Mesendoderm (in vitro differentiated cells): ENCODE measurements at regions not wholly inside any gene's neighbourhood (a gene's known extent, or its start where the extent isn't known, plus 50 kb on each side); places are given as distances from the start of the nearest gene placed in this dataset.

Source experiments
- DNase-seq: peaks from one replicate; pipeline ENCODE4 v3.0.0; 2013
- H2AK5ac ChIP-seq: 2 replicates; pipeline ENCODE4 v1.6.1; 2013; ENCODE audit warnings: low read length, inconsistent platforms
- H2BK120ac ChIP-seq: 2 replicates; pipeline ENCODE4 v1.6.1; 2013; ENCODE audit warnings: low read depth, mild to moderate bottlenecking, low read length, moderate library complexity, mixed read lengths
- H2BK15ac ChIP-seq: replicated peaks from 2 replicates; pipeline ENCODE4 v1.6.1; 2013; ENCODE audit warnings: low read depth, mild to moderate bottlenecking, moderate library complexity
- H2BK5ac ChIP-seq: 2 replicates; pipeline ENCODE4 v1.6.1; 2013; ENCODE audit warnings: low read length, inconsistent platforms
- H3K18ac ChIP-seq: 2 replicates; pipeline ENCODE4 v1.6.1; 2013; ENCODE audit warnings: mild to moderate bottlenecking, low read length, mixed read lengths
- H3K23ac ChIP-seq: one replicate; pipeline ENCODE4 v1.6.1; 2013; ENCODE audit warnings: low read length
- H3K27ac ChIP-seq: 2 replicates; pipeline ENCODE4 v1.5.1; 2013; ENCODE audit warnings: low read depth, mild to moderate bottlenecking, inconsistent platforms, low read length, moderate library complexity
- H3K27me3 ChIP-seq: 2 replicates; pipeline ENCODE4 v1.6.1; 2013; ENCODE audit warnings: low read length, control low read depth, mild to moderate bottlenecking, inconsistent platforms; ENCODE audit not compliant: insufficient read depth, poor library complexity
- H3K36me3 ChIP-seq: 2 replicates; pipeline ENCODE4 v1.6.1; 2013; ENCODE audit warnings: low read length, inconsistent platforms; ENCODE audit not compliant: control insufficient read depth, insufficient read depth
- H3K4ac ChIP-seq: one replicate; pipeline ENCODE4 v1.6.1; 2013; ENCODE audit warnings: low read depth, mild to moderate bottlenecking, low read length, moderate library complexity
- H3K4me1 ChIP-seq: 2 replicates; pipeline ENCODE4 v1.6.1; 2013; ENCODE audit warnings: low read depth, low read length, inconsistent platforms; ENCODE audit not compliant: control insufficient read depth
- H3K4me2 ChIP-seq: 2 replicates; pipeline ENCODE4 v1.6.1; 2013; ENCODE audit warnings: low read length
- H3K4me3 ChIP-seq: 2 replicates; pipeline ENCODE4 v1.5.1; 2013; ENCODE audit warnings: mild to moderate bottlenecking, low read length
- H3K56ac ChIP-seq: one replicate; pipeline ENCODE4 v1.6.1; 2013; ENCODE audit warnings: low read length
- H3K79me1 ChIP-seq: 2 replicates; pipeline ENCODE4 v1.6.1; 2013; ENCODE audit warnings: low read length, inconsistent platforms
- H3K79me2 ChIP-seq: 2 replicates; pipeline ENCODE4 v1.6.1; 2013; ENCODE audit warnings: mild to moderate bottlenecking, low read length; ENCODE audit not compliant: control insufficient read depth, insufficient read depth
- H3K9ac ChIP-seq: 2 replicates; pipeline ENCODE4 v1.6.1; 2013; ENCODE audit warnings: low read length, inconsistent platforms
- H4K5ac ChIP-seq: one replicate; pipeline ENCODE4 v1.6.1; 2013; ENCODE audit warnings: low read length
- H4K8ac ChIP-seq: one replicate; pipeline ENCODE4 v1.6.1; 2013; ENCODE audit warnings: low read depth, mild to moderate bottlenecking, control low read depth, low read length, moderate library complexity
- WGBS: extraction: QIAGEN DNeasy Blood & Tissue Kit; methylation state at CpG from one replicate; pipeline ENCODE4 v1.1.7; 2013; ENCODE audit warnings: low lambda C conversion rate, missing lambda C conversion rate; ENCODE audit not compliant: insufficient coverage; ENCODE audit errors: extremely low coverage; 5-methylcytosine and 5-hydroxymethylcytosine counted together

DNA sequence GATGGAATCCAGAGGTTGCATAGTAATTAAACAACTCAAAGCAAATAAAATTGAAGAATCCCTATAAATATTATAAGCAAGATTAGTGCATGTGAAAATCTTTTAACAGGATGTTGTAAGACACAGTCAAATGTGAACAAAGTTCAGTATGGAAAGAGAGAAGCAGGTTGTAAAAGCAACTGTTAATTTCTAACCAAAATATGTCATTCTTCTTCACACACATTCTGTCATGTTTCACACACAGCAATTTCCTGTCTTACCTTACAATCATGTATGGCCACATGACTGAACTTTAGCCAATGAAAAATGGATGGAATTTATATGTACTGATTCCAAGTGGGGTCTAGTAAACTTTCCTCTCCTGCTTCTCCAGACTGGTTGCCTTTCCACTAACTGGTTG lies 527.7 kb upstream of the TMPRSS15 start:
- Histone ChIP-seq H3K4me1 (no peaks in the 10 kb centered on the region), H2BK5ac (no peak overlapping the region), H3K79me1 (no peaks in the 10 kb centered on the region), H3K27me3 (no peaks in the 10 kb centered on the region), H3K18ac (no peak overlapping the region), H3K23ac (no peak overlapping the region), H3K4me2 (no peak overlapping the region), H2AK5ac (no peak overlapping the region), H2BK15ac (no peak overlapping the region), H3K4ac (no peak overlapping the region), H4K8ac (no peak overlapping the region), H3K56ac (no peak overlapping the region), H3K79me2 (no peaks in the 10 kb centered on the region), H4K5ac (no peak overlapping the region), H3K27ac (no peak overlapping the region), H3K36me3 (no peaks in the 10 kb centered on the region), H3K9ac (no peak overlapping the region), H2BK120ac (no peak overlapping the region), H3K4me3 (no peak overlapping the region)
- DNase-seq = no peak

DNA sequence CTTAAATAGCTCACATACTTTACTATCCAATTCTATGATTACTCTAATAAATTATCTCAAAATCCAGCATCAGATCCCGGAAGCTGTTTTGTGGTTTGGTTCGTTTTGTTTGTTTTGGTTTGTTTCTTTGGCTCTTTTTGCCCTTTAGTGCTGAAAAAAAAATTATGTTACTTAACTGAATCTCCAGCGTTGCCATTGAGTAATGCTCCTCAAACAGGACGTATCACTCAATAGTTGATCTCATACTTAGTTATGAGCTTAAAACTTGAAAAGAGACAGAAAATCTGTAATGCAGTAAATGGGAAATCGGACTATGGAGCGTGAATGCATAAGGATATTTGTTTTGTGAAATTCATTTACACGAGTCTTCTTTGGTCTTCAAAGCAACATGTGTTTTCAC lies 533.8 kb upstream of the TMPRSS15 start:
- WGBS = no CpG with 5 or more reads among the region's 7 CpGs
- Histone ChIP-seq H3K4ac (no peak overlapping the region), H4K5ac (no peak overlapping the region), H2BK15ac (no peak overlapping the region), H2BK120ac (no peak overlapping the region), H2BK5ac (no peak overlapping the region), H3K23ac (no peak overlapping the region), H3K79me1 (no peaks in the 10 kb centered on the region), H3K56ac (no peak overlapping the region), H3K4me3 (no peak overlapping the region), H2AK5ac (no peak overlapping the region), H3K4me2 (no peak overlapping the region), H3K4me1 (no peaks in the 10 kb centered on the region), H3K27ac (no peak overlapping the region), H3K18ac (no peak overlapping the region), H3K36me3 (no peaks in the 10 kb centered on the region), H3K79me2 (no peaks in the 10 kb centered on the region), H4K8ac (no peak overlapping the region), H3K9ac (no peak overlapping the region), H3K27me3 (no peaks in the 10 kb centered on the region)
- DNase-seq = no peak

DNA sequence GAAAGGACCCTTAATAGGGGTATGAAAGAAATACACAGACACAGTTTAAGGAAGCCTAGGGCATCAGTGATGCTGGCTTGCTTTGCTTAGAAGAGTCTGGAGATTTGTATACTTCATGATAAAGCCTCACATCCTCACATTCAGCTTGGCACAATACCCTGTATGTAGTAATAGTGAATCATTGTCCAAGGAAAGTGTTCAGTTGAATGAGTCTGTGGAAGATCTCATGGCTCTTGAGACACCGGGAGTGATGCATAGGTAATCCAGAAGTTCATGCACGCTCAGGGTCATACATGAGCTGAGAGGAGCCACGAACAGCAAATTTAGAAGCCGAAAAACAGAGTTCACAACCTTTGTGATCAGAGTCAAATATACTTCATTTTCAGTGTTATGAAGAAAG lies 537.2 kb upstream of the TMPRSS15 start:
- H4K8ac ChIP-seq = no peak overlapping the region
- no peaks in the 10 kb centered on the region for H3K27me3 ChIP-seq
- no peaks in the 10 kb centered on the region for H3K79me1 ChIP-seq
- H3K4me3 ChIP-seq = no peak overlapping the region
- H3K36me3 ChIP-seq = no peaks in the 10 kb centered on the region
- H4K5ac ChIP-seq = no peak overlapping the region
- no peak overlapping the region for H3K18ac ChIP-seq
- DNase-seq = no peak
- no peak overlapping the region for H2AK5ac ChIP-seq
- H3K27ac ChIP-seq = no peak overlapping the region
- H3K23ac ChIP-seq = no peak overlapping the region
- H3K4me2 ChIP-seq = no peak overlapping the region
- H2BK120ac ChIP-seq = no peak overlapping the region
- no CpG with 5 or more reads among the region's 4 CpGs for WGBS
- no peak overlapping the region for H2BK15ac ChIP-seq
- no peak overlapping the region for H3K4ac ChIP-seq
- H3K79me2 ChIP-seq = no peaks in the 10 kb centered on the region
- H2BK5ac ChIP-seq = no peak overlapping the region
- H3K9ac ChIP-seq = no peak overlapping the region
- no peak overlapping the region for H3K56ac ChIP-seq
- no peaks in the 10 kb centered on the region for H3K4me1 ChIP-seq

GRCh38 chr21:18950045-18950740 lies 546.6 kb upstream of the TMPRSS15 start:
- H4K8ac ChIP-seq = no peak overlapping the region
- H3K36me3 ChIP-seq = no peaks in the 10 kb centered on the region
- H3K27me3 ChIP-seq = no peaks in the 10 kb centered on the region
- no peak overlapping the region for H2AK5ac ChIP-seq
- no peak overlapping the region for H3K23ac ChIP-seq
- DNase-seq = no peak
- no peaks in the 10 kb centered on the region for H3K4me1 ChIP-seq
- H3K79me2 ChIP-seq = no peaks in the 10 kb centered on the region
- no peak overlapping the region for H3K56ac ChIP-seq
- no peak overlapping the region for H3K18ac ChIP-seq
- no peak overlapping the region for H3K4me2 ChIP-seq
- H3K4me3 ChIP-seq = no peak overlapping the region
- no CpG with 5 or more reads among the region's 13 CpGs for WGBS
- H4K5ac ChIP-seq = no peak overlapping the region
- H2BK5ac ChIP-seq = no peak overlapping the region
- no peaks in the 10 kb centered on the region for H3K79me1 ChIP-seq
- no peak overlapping the region for H3K9ac ChIP-seq
- no peak overlapping the region for H2BK120ac ChIP-seq
- no peak overlapping the region for H3K4ac ChIP-seq
- no peak overlapping the region for H3K27ac ChIP-seq
- H2BK15ac ChIP-seq = no peak overlapping the region

- Histone ChIP-seq H3K79me2 (no peaks in the 10 kb centered on the region), H3K56ac (no peak overlapping the region), H2BK5ac (no peak overlapping the region), H3K23ac (no peak overlapping the region), H3K27me3 (no peaks in the 10 kb centered on the region), H3K4me2 (no peak overlapping the region), H3K9ac (no peak overlapping the region), H3K79me1 (no peaks in the 10 kb centered on the region), H3K4ac (no peak overlapping the region), H2BK120ac (no peak overlapping the region), H4K5ac (no peak overlapping the region), H3K18ac (no peak overlapping the region), H4K8ac (no peak overlapping the region), H3K27ac (no peak overlapping the region), H3K4me1 (no peaks in the 10 kb centered on the region), H3K4me3 (no peak overlapping the region), H3K36me3 (no peaks in the 10 kb centered on the region), H2BK15ac (no peak overlapping the region), H2AK5ac (no peak overlapping the region)
- peak; percentile 85 for DNase-seq
- no CpG with 5 or more reads among the region's 14 CpGs for WGBS
Observed at GRCh38 chr21:18951271-18952038, 547.9 kb upstream of the TMPRSS15 start.

DNA sequence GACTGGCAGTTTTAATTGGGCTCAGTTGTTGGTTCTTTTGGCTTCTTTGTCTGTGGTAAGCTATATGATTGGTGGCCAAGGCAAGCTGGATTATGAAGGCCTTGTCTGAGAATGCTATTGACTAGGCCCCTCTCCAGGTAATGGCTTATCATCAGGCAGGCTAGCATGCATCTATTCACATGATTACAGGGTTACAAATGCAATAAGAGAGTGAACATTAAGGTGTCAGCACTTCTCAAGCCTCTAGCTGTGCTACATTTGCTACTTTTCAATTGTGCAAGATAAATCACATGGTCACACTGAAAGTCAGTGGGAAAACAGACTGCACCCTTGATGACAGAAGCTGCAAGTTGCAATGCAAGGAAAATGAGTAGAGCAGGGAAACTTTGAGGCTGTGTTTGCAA lies 550.9 kb upstream of the TMPRSS15 start:
- no peak overlapping the region for H3K27ac ChIP-seq
- DNase-seq = no peak
- H3K18ac ChIP-seq = no peak overlapping the region

More for the DNA sequence above, 550.9 kb upstream of the TMPRSS15 start:
- no peaks in the 10 kb centered on the region for H3K79me1 ChIP-seq
- H2BK5ac ChIP-seq = no peak overlapping the region
- H3K4ac ChIP-seq = no peak overlapping the region
- H2BK15ac ChIP-seq = no peak overlapping the region
- no peak overlapping the region for H3K4me3 ChIP-seq
- H2AK5ac ChIP-seq = no peak overlapping the region
- no peak overlapping the region for H4K5ac ChIP-seq
- H3K23ac ChIP-seq = no peak overlapping the region
- H3K9ac ChIP-seq = no peak overlapping the region
- H3K27me3 ChIP-seq = no peaks in the 10 kb centered on the region
- no peak overlapping the region for H3K56ac ChIP-seq
- no peaks in the 10 kb centered on the region for H3K4me1 ChIP-seq
- H3K36me3 ChIP-seq = no peaks in the 10 kb centered on the region
- H3K4me2 ChIP-seq = no peak overlapping the region
- H4K8ac ChIP-seq = no peak overlapping the region
- no peaks in the 10 kb centered on the region for H3K79me2 ChIP-seq
- H2BK120ac ChIP-seq = no peak overlapping the region
